CD8-positive, alpha-beta memory T cell (primary cell): ENCODE measurements at regions not wholly inside any gene's neighbourhood (a gene's known extent, or its start where the extent isn't known, plus 50 kb on each side); places are given as distances from the start of the nearest gene placed in this dataset.
"Not testable (repeated sequence)": the region's sequence is repeated elsewhere in the genome, so short reads cannot be mapped to it uniquely, and the experiment has no call there.

Source experiments
- CTCF ChIA-PET: fragments of 350-600 bp; sonication (Branson Sonifier 250); formaldehyde crosslinking; loops from one replicate; lab custom pipeline; 2021; ENCODE audit warnings: antibody characterized with exemption; lab: Charles Lee
- POLR2A ChIA-PET: fragments of 350-600 bp; sonication (Branson Sonifier 250); formaldehyde crosslinking; loops from one replicate; lab custom pipeline; 2021; ENCODE audit warnings: antibody characterized with exemption; lab: Charles Lee
- DNase-seq, 5 donors: peaks; one replicate each; pipeline versions ENCODE4 v3.0.0 to v3.0.0-alpha.2; 2020 to 2022; ENCODE audit warnings: mixed read lengths in 1 of 5
- H3K27ac ChIP-seq: one replicate; pipeline ENCODE4 v1.7.0; 2013; ENCODE audit warnings: low read depth, mild to moderate bottlenecking, low read length, moderate library complexity
- H3K27me3 ChIP-seq: 2 replicates; pipeline ENCODE4 v1.7.0; 2013; ENCODE audit warnings: low read length, mild to moderate bottlenecking; ENCODE audit not compliant: insufficient read depth, poor library complexity, severe bottlenecking
- H3K36me3 ChIP-seq: 2 replicates; pipeline ENCODE4 v1.7.0; 2013; ENCODE audit warnings: mild to moderate bottlenecking, low read length, moderate library complexity; ENCODE audit not compliant: insufficient read depth
- H3K4me1 ChIP-seq: 2 replicates; pipeline ENCODE4 v1.7.0; 2013; ENCODE audit warnings: mild to moderate bottlenecking, low read length, moderate library complexity; ENCODE audit not compliant: insufficient read depth
- H3K4me3 ChIP-seq: 2 replicates; pipeline ENCODE4 v1.7.0; 2013; ENCODE audit warnings: mild to moderate bottlenecking, low read length
- H3K9me3 ChIP-seq: 2 replicates; pipeline ENCODE4 v1.7.0; 2013; ENCODE audit warnings: mild to moderate bottlenecking, low read length
- H3K27ac Mint-ChIP-seq, 8 donors: one replicate each; pipeline ENCODE4 v1.8.0; 2020 to 2021; ENCODE audit warnings: mixed read lengths in 8 of 8, mild to moderate bottlenecking in 6 of 8, inconsistent platforms in 3 of 8, moderate library complexity in 3 of 8
- H3K27me3 Mint-ChIP-seq, 2 donors: one replicate each; pipeline ENCODE4 v1.8.0; 2020 to 2021; ENCODE audit warnings: mixed read lengths in 2 of 2, mild to moderate bottlenecking in 1 of 2, moderate library complexity in 1 of 2
- H3K36me3 Mint-ChIP-seq, 3 donors: one replicate each; pipeline ENCODE4 v1.8.0; 2020 to 2021; ENCODE audit warnings: mixed read lengths in 3 of 3, inconsistent platforms in 1 of 3, mild to moderate bottlenecking in 1 of 3
- H3K4me1 Mint-ChIP-seq, 3 donors: one replicate each; pipeline ENCODE4 v1.8.0; 2020 to 2021; ENCODE audit warnings: mixed read lengths in 3 of 3, inconsistent platforms in 1 of 3, mild to moderate bottlenecking in 1 of 3
- H3K4me3 Mint-ChIP-seq, 7 donors: one replicate each; pipeline ENCODE4 v1.8.0; 2020 to 2021; ENCODE audit warnings: mixed read lengths in 7 of 7, mild to moderate bottlenecking in 6 of 7, moderate library complexity in 4 of 7, inconsistent platforms in 2 of 7
- H3K9me3 Mint-ChIP-seq, 5 donors: one replicate each; pipeline ENCODE4 v1.8.0; 2020 to 2022; ENCODE audit warnings: mixed read lengths in 5 of 5, mild to moderate bottlenecking in 3 of 5, moderate library complexity in 2 of 5, inconsistent platforms in 1 of 5

DNA sequence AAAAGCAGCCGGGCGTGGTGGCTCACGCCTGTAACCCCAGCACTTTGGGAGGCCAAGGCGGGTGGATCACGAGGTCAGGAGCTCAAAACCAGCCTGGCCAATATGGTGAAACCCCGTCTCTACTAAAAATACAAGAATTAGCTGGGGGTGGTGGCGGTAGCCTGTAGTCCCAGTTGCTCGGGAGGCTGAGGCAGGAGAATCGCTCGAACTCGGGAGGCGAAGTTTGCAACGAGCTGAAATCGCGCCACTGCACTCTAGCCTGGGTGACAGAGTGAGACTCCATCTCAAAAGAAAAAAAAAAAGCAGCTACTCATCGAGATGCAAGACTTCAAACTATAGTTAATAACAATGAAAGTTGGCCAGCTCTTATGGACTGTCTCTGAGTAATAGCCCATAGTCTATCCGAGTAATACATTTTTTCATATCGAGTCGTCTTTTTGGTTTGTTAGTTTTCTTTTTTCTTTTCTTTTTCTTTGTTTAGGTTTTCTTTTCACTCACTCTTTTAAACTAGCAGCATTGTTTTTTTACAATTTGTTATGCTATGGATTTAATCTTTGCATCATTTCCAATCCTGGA, 58.4 kb upstream of the PRR5 start:
- not testable (repeated sequence) for H3K4me3 Mint-ChIP-seq, H3K27ac ChIP-seq
- POLR2A ChIA-PET: interaction anchor here (0.7 kb wide), 1 partner anchor 607 kb away, joined by 4 read pairs; no protein-coding TSS in a partner anchor

DNA sequence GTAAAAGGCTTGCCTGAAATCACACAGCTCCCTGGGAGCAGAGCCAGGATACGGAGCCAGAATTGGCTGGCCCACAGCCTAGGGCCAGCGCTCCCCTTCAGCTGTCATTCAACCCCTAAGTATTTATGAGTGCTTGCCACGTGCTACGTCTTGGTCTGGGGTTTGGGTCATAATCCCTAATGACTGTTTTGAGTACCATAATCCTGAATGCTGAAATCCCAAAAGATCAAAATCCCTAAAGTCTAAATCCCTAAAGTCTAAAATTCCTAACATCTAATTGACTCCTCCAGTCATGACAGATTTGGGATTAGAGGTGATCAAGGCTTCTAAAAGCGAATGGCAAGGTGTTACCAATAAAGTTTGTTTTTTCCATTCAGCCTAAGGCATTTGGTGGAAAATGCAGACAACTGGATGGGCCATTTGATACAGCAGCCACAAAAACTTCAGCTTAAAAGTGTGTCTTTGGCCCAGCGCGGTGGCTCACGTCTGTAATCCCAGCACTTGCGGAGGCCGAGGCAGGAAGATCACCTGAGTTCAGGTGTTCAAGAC, 59.8 kb upstream of the PRR5 start:
- Histone ChIP-seq H3K4me3 (no peak overlapping the region), H3K9me3 (no peaks in the 10 kb centered on the region), H3K4me1 (no peaks in the 10 kb centered on the region), H3K36me3 (no peaks in the 10 kb centered on the region), H3K27ac (no peak overlapping the region), H3K27me3 (no peaks in the 10 kb centered on the region)
- no peaks in the 10 kb centered on the region for H3K4me1 Mint-ChIP-seq
- no peak for DNase-seq
- no peak overlapping the region for H3K4me3 Mint-ChIP-seq
- POLR2A ChIA-PET: no interaction called here
- no peaks in the 10 kb centered on the region for H3K27me3 Mint-ChIP-seq
- no peak overlapping the region for H3K27ac Mint-ChIP-seq
- CTCF ChIA-PET: interaction anchor here (0.6 to 1.4 kb wide), 2 partner anchors 15 to 649 kb away, joined by 3 read pairs; no protein-coding TSS in a partner anchor
- no peaks in the 10 kb centered on the region for H3K9me3 Mint-ChIP-seq
- H3K36me3 Mint-ChIP-seq: no peaks in the 10 kb centered on the region

More for the DNA sequence above, 58.4 kb upstream of the PRR5 start:
- DNase-seq, H3K27me3 ChIP-seq, H3K9me3 ChIP-seq, H3K4me1 ChIP-seq, H3K9me3 Mint-ChIP-seq, H3K36me3 ChIP-seq, H3K4me1 Mint-ChIP-seq, H3K27ac Mint-ChIP-seq, H3K27me3 Mint-ChIP-seq, H3K36me3 Mint-ChIP-seq, H3K4me3 ChIP-seq: not testable (repeated sequence)
- CTCF ChIA-PET: interaction anchor here (1.6 to 3.2 kb wide), 2 partner anchors 41 to 45 kb away, joined by 3 to 16 read pairs; no protein-coding TSS in a partner anchor

DNA sequence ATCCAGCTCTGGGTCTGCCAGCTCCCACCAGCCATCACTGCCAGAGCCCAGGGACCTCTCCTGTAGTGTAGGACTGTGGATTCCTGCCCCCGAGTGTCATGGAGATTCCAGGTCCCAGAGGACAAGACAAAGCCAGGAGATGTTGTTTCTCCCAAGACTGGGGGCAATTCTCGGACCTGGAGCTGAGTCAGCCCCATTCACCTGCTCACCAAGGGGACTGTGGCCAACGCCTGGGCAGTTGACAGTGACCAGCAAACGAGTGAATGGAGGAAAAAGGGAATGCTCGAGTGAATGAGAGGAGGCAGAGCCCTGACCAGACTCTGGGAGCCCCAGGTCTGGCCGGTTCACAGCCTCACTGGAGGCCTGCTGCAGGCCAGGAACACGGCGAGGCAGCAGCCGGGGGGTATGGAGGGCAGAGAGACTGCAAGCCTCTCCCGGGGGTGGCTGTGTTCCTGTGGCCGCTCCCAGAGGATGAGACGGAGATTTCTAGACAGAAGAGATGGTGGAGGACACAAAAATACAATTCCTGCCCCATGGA, 61.3 kb upstream of the PRR5 start:
- ChIA-PET CTCF (interaction anchor here (2.3 kb wide), 1 partner anchor 44 kb away, joined by 5 read pairs; no protein-coding TSS in a partner anchor), POLR2A (no interaction called here)
- no peak for DNase-seq
- no peak overlapping the region for H3K27ac ChIP-seq
- H3K27me3 ChIP-seq: no peaks in the 10 kb centered on the region
- H3K4me1 ChIP-seq: no peaks in the 10 kb centered on the region
- Mint-ChIP-seq H3K36me3 (no peaks in the 10 kb centered on the region), H3K4me3 (no peak overlapping the region), H3K4me1 (no peaks in the 10 kb centered on the region), H3K27ac (no peak overlapping the region), H3K9me3 (no peaks in the 10 kb centered on the region), H3K27me3 (no peaks in the 10 kb centered on the region)
- no peak overlapping the region for H3K4me3 ChIP-seq
- H3K36me3 ChIP-seq: no peaks in the 10 kb centered on the region
- no peaks in the 10 kb centered on the region for H3K9me3 ChIP-seq

DNA sequence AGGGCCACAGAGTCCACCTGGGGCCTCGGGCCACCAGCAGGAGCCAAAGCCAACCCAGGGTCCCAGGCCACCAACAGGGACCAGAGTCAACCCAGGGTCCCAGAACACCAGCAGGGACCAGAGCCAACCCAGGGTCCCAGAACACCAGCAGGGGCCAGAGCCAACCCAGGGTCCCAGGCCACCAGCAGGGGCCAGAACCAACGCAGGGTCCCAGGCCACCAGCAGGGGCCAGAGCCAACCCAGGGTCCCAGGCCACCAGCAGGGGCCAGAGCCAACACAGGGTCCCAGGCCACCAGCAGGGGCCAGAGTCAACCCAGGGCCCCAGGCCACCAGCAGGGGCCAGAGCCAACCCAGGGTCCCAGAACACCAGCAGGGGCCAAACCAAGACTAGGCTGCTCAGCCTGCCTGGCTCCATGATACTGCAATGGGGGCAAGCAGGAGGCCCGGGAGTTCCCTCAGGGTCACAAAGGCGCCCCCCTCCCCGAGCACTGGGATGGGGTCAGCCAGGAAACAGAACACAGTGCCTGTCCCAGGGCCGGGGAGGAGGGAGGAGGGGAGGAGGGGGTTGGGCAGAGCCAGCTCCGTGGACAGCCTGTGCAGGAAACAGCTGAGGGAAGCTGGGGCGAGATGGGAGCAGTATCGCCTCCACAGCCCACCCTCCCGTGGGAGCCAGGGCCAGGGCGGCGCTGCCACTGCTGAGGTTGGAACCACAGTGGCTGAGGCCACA, 62.0 kb upstream of the PRR5 start:
- no peak for DNase-seq
- Mint-ChIP-seq H3K36me3 (no peaks in the 10 kb centered on the region), H3K27ac (no peak overlapping the region), H3K4me3 (no peak overlapping the region), H3K9me3 (no peaks in the 10 kb centered on the region), H3K4me1 (no peaks in the 10 kb centered on the region), H3K27me3 (no peaks in the 10 kb centered on the region)
- no peaks in the 10 kb centered on the region for H3K4me1 ChIP-seq
- POLR2A ChIA-PET: no interaction called here
- H3K27me3 ChIP-seq: no peaks in the 10 kb centered on the region
- H3K4me3 ChIP-seq: no peak overlapping the region
- no peak overlapping the region for H3K27ac ChIP-seq
- CTCF ChIA-PET: interaction anchor here (2.3 kb wide), 1 partner anchor 44 kb away, joined by 5 read pairs; no protein-coding TSS in a partner anchor
- no peaks in the 10 kb centered on the region for H3K9me3 ChIP-seq
- H3K36me3 ChIP-seq: no peaks in the 10 kb centered on the region

DNA sequence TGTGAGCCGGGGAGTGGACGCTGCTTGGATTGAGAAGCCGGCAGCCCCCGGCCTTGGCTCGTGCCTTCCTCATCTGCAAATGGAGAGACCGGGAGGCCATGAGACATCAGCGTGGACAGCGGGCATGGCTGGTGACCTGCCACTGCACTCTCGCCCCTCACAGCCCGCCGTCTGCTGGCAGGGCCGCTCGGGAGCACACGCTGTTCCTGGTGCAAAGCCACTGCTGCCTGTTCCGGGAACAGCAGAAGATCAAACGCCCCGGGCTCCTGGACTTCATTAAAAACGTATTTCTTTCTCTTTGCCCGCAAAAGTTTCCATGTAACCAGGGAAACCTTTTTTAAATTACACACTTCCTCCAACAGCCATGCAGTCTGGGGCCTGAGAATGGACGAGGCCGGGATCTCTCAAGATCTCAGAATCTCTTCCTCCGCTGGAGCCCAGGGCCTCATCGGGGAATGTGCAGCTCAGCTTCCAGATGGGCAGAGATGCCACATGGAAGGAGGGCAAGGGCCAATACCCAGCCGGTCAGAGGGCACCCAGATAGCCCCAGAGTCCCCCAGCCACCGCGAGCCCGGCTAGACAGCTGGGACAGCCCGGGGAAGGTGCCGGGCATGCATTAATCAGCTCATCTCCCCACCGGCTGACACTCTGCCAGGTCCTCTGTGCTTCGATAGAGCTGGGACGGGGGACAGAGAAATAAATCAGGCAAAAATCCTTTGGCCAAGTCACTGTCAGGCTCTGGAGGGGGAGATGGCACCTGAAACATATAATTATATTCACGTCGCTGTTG, 62.8 kb upstream of the PRR5 start:
- CTCF ChIA-PET: interaction anchor here (2.3 kb wide), 1 partner anchor 45 kb away, joined by 5 read pairs; no protein-coding TSS in a partner anchor
- Mint-ChIP-seq H3K4me3 (no peak overlapping the region), H3K4me1 (peaks cover 0 to 6% (median 0%) of the 10 kb centered on the region in 3 donors), H3K27ac (no peak overlapping the region), H3K36me3 (no peaks in the 10 kb centered on the region), H3K9me3 (no peaks in the 10 kb centered on the region), H3K27me3 (no peaks in the 10 kb centered on the region)
- POLR2A ChIA-PET: no interaction called here
- Histone ChIP-seq H3K4me3 (no peak overlapping the region), H3K9me3 (no peaks in the 10 kb centered on the region), H3K4me1 (peaks cover 9% of the 10 kb centered on the region), H3K36me3 (no peaks in the 10 kb centered on the region), H3K27ac (no peak overlapping the region), H3K27me3 (no peaks in the 10 kb centered on the region)
- DNase-seq: no peak

DNA sequence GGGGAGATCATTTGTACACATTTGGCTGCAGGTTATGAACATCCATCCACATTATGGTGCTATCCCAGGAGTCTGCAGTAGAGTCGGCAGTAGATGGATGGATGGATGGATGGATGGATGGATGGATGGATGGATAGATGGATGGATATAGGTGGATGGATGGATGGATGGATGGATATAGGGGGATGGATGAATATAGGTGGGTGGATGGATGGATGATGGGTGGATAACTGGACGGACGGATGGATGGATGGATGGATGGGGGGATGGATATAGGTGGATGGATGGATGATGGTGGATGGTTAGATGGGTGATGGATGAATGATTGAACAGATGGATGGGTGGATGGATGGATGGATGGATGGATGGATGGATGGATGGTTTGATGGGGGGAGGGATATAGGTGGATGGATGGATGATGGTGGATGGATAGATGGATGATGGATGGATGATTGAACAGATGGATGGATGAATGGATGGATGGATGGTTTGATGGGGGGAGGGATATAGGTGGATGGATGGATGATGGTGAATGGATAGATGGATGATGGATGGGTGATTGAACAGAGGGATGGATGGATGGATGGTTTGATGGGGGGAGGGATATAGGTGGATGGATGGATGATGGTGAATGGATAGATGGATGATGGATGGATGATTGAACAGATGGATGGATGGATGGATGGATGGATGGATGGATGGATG, 65.3 kb upstream of the PRR5 start:
- H3K4me1 ChIP-seq: peaks cover 22% of the 10 kb centered on the region
- H3K4me1 Mint-ChIP-seq, H3K36me3 Mint-ChIP-seq, H3K27ac ChIP-seq, H3K27me3 Mint-ChIP-seq, H3K27me3 ChIP-seq, DNase-seq, POLR2A ChIA-PET, H3K27ac Mint-ChIP-seq, H3K9me3 ChIP-seq, H3K4me3 Mint-ChIP-seq, H3K9me3 Mint-ChIP-seq, H3K36me3 ChIP-seq, H3K4me3 ChIP-seq: not testable (repeated sequence)
- CTCF ChIA-PET: interaction anchor here (2.2 kb wide), 1 partner anchor 10 kb away, joined by 8 read pairs; no protein-coding TSS in a partner anchor

DNA sequence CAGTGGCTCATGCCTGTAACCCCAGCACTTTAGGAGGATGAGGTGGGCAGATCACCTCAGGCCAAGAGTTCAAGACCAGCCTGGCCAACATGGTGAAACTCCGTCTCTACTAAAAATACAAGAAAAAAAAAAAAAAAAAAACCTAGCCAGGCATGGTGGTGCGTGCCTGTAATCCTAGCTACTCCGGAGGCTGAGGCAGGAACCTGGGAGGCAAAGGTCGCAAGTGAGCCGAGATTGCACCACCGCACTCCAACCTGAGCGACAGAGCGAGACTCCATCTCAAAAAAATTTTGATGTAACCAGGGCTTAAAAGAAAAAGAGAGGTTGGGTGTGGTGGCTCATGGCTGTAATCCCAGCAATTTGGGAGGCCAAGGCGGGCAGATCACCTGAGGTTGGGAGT, 66.4 kb upstream of the PRR5 start:
- H3K9me3 ChIP-seq, H3K9me3 Mint-ChIP-seq, H3K27me3 Mint-ChIP-seq, H3K27me3 ChIP-seq, H3K4me3 Mint-ChIP-seq, H3K36me3 Mint-ChIP-seq, H3K4me1 Mint-ChIP-seq, DNase-seq, H3K27ac ChIP-seq, POLR2A ChIA-PET, H3K4me3 ChIP-seq, H3K27ac Mint-ChIP-seq, H3K36me3 ChIP-seq: not testable (repeated sequence)
- CTCF ChIA-PET: interaction anchor here (2.2 kb wide), 1 partner anchor 9 kb away, joined by 8 read pairs; no protein-coding TSS in a partner anchor
- H3K4me1 ChIP-seq: peaks cover 22% of the 10 kb centered on the region
